ENCODE measurements at regions not wholly inside any gene's neighbourhood (a gene's known extent, or its start where the extent isn't known, plus 50 kb on each side); places are given as distances from the start of the nearest gene placed in this dataset.

- TF ChIP-seq, protein P1, sequence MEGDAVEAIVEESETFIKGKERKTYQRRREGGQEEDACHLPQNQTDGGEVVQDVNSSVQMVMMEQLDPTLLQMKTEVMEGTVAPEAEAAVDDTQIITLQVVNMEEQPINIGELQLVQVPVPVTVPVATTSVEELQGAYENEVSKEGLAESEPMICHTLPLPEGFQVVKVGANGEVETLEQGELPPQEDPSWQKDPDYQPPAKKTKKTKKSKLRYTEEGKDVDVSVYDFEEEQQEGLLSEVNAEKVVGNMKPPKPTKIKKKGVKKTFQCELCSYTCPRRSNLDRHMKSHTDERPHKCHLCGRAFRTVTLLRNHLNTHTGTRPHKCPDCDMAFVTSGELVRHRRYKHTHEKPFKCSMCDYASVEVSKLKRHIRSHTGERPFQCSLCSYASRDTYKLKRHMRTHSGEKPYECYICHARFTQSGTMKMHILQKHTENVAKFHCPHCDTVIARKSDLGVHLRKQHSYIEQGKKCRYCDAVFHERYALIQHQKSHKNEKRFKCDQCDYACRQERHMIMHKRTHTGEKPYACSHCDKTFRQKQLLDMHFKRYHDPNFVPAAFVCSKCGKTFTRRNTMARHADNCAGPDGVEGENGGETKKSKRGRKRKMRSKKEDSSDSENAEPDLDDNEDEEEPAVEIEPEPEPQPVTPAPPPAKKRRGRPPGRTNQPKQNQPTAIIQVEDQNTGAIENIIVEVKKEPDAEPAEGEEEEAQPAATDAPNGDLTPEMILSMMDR (IDR thresholded peaks at IDR 0.05): no peak
- no peak for TF ChIP-seq ZFX (IDR thresholded peaks at IDR 0.05; ENCODE audit: borderline replicate concordance)
Measured at GRCh38 chr7:106357675-106358074, 72.9 kb upstream of the NAMPT start.

Data from 22Rv1 (cell line).